Fibroblast of lung (primary cell): ENCODE measurements at regions not wholly inside any gene's neighbourhood (a gene's known extent, or its start where the extent isn't known, plus 50 kb on each side); places are given as distances from the start of the nearest gene placed in this dataset.

Experiments used
- DNase-seq, 2 donors: peaks; one replicate each; pipeline versions ENCODE4 v3.0.0 to v3.0.0-alpha.2; 2010; ENCODE audit warnings: low read depth in 2 of 2
- H2AFZ ChIP-seq: 2 replicates; pipeline ENCODE4 v1.5.1; 2012; ENCODE audit warnings: low read length, control low read depth, inconsistent platforms
- H3K27ac ChIP-seq: 2 replicates; pipeline ENCODE4 v1.5.1; 2011; ENCODE audit warnings: low read length, control low read depth; ENCODE audit not compliant: insufficient read depth
- H3K27me3 ChIP-seq: 2 replicates; pipeline ENCODE4 v1.5.1; 2011; ENCODE audit warnings: mild to moderate bottlenecking, low read length; ENCODE audit not compliant: control insufficient read depth, insufficient read depth
- H3K36me3 ChIP-seq: 2 replicates; pipeline ENCODE4 v1.5.1; 2011; ENCODE audit warnings: low read length; ENCODE audit not compliant: control insufficient read depth, insufficient read depth
- H3K4me1 ChIP-seq: 2 replicates; pipeline ENCODE4 v1.5.1; 2011; ENCODE audit warnings: low read length; ENCODE audit not compliant: control insufficient read depth, insufficient read depth; ENCODE audit errors: extremely low read depth
- H3K4me2 ChIP-seq: 2 replicates; pipeline ENCODE4 v1.5.1; 2011; ENCODE audit warnings: low read length, control low read depth; ENCODE audit not compliant: insufficient read depth; ENCODE audit errors: extremely low read depth
- H3K4me3 ChIP-seq, 4 experiments: fragments of 200-600 bp in 1 of 4; sonication (generic) in 1 of 4; replicated peaks in 1 of 4; 2 replicates each; pipeline ENCODE4 v1.5.1; 2011 to 2016; ENCODE audit warnings: low read length in 4 of 4, low read depth in 3 of 4, mild to moderate bottlenecking in 3 of 4, control low read depth in 2 of 4, inconsistent platforms in 1 of 4, mixed read lengths in 1 of 4; ENCODE audit not compliant: insufficient read depth in 1 of 4; ENCODE audit errors: control extremely low read depth in 1 of 4
- H3K79me2 ChIP-seq: 2 replicates; pipeline ENCODE4 v1.5.1; 2012; ENCODE audit warnings: mild to moderate bottlenecking, low read length, inconsistent platforms; ENCODE audit not compliant: control insufficient read depth, insufficient read depth
- H3K9ac ChIP-seq: 2 replicates; pipeline ENCODE4 v1.5.1; 2011; ENCODE audit warnings: mild to moderate bottlenecking, low read length, control low read depth; ENCODE audit not compliant: insufficient read depth
- H3K9me3 ChIP-seq: 2 replicates; pipeline ENCODE4 v1.5.1; 2012; ENCODE audit warnings: low read depth, low read length; ENCODE audit not compliant: control insufficient read depth, insufficient read depth
- H4K20me1 ChIP-seq: 2 replicates; pipeline ENCODE4 v1.5.1; 2011; ENCODE audit warnings: low read length; ENCODE audit not compliant: control insufficient read depth, insufficient read depth; ENCODE audit errors: extremely low read depth
- CTCF ChIP-seq, 2 donors: IDR thresholded peaks in 1 of 2; conservative IDR thresholded peaks in 1 of 2; 1 replicate in 1 of 2; 2 replicates in 1 of 2; pipeline ENCODE4 v1.5.1; 2011 to 2012; ENCODE audit warnings: low read length in 2 of 2, control low read depth in 1 of 2, inconsistent platforms in 1 of 2, low read depth in 1 of 2, mild to moderate bottlenecking in 1 of 2
- EZH2 ChIP-seq: IDR thresholded peaks from 2 replicates; pipeline ENCODE4 v1.5.1; 2012; ENCODE audit warnings: low read length, control low read depth, mild to moderate bottlenecking; ENCODE audit errors: missing control alignments

GRCh38 chr5:82828211-82828610 is 249.0 kb downstream of the TMEM167A start:
- no peak overlapping the region for H3K9ac ChIP-seq
- H3K79me2 ChIP-seq: no peaks in the 10 kb centered on the region
- no peak for DNase-seq
- no peaks in the 10 kb centered on the region for H4K20me1 ChIP-seq
- no peaks in the 10 kb centered on the region for H3K36me3 ChIP-seq
- no peaks in the 10 kb centered on the region for H3K9me3 ChIP-seq
- H2AFZ ChIP-seq: no peak overlapping the region
- H3K4me3 ChIP-seq: no peak overlapping the region
- no peak overlapping the region for H3K27ac ChIP-seq
- no peaks in the 10 kb centered on the region for H3K27me3 ChIP-seq
- TF ChIP-seq CTCF (conservative IDR thresholded peaks at IDR 0.05 in 1 of 2, IDR thresholded peaks at IDR 0.05 in 1 of 2; ENCODE audit: low read depth in 1 of 2, low read length in 2 of 2) (no peak), EZH2 (no peak)
- H3K4me2 ChIP-seq: no peak overlapping the region
- no peaks in the 10 kb centered on the region for H3K4me1 ChIP-seq

GRCh38 chr5:82827651-82828050 is 249.5 kb downstream of the TMEM167A start:
- TF ChIP-seq CTCF (conservative IDR thresholded peaks at IDR 0.05 in 1 of 2, IDR thresholded peaks at IDR 0.05 in 1 of 2; ENCODE audit: low read depth in 1 of 2, low read length in 2 of 2): no peak
- TF ChIP-seq EZH2: no peak
- H3K27me3 ChIP-seq: no peaks in the 10 kb centered on the region
- no peak overlapping the region for H3K4me3 ChIP-seq
- no peak overlapping the region for H3K9ac ChIP-seq
- H3K27ac ChIP-seq: no peak overlapping the region
- no peaks in the 10 kb centered on the region for H3K4me1 ChIP-seq
- H3K36me3 ChIP-seq: no peaks in the 10 kb centered on the region
- no peak overlapping the region for H3K4me2 ChIP-seq
- no peak overlapping the region for H2AFZ ChIP-seq
- H4K20me1 ChIP-seq: no peaks in the 10 kb centered on the region
- no peaks in the 10 kb centered on the region for H3K79me2 ChIP-seq
- DNase-seq: no peak
- H3K9me3 ChIP-seq: no peaks in the 10 kb centered on the region

- Histone ChIP-seq H3K79me2 (no peaks in the 10 kb centered on the region), H3K4me2 (no peak overlapping the region), H3K4me1 (no peaks in the 10 kb centered on the region), H2AFZ (no peak overlapping the region), H3K27me3 (no peaks in the 10 kb centered on the region), H3K4me3 (no peak overlapping the region), H3K36me3 (no peaks in the 10 kb centered on the region), H4K20me1 (no peaks in the 10 kb centered on the region), H3K9ac (no peak overlapping the region), H3K9me3 (no peaks in the 10 kb centered on the region), H3K27ac (no peak overlapping the region)
- TF ChIP-seq CTCF (conservative IDR thresholded peaks at IDR 0.05 in 1 of 2, IDR thresholded peaks at IDR 0.05 in 1 of 2; ENCODE audit: low read depth in 1 of 2, low read length in 2 of 2): no peak
- no peak for TF ChIP-seq EZH2
- DNase-seq: no peak
These were observed 254.6 kb downstream of the TMEM167A start for GRCh38 chr5:82822634-82822927.
